ENCODE measurements at regions not wholly inside any gene's neighbourhood (a gene's known extent, or its start where the extent isn't known, plus 50 kb on each side); places are given as distances from the start of the nearest gene placed in this dataset.
A peak's percentile ranks its signal among the peaks of the same experiment; 100 is the strongest.

- H3K27ac Mint-ChIP-seq: no peak overlapping the region
- peaks cover 15% of the 10 kb centered on the region for H3K4me1 Mint-ChIP-seq
- no peaks in the 10 kb centered on the region for H3K36me3 Mint-ChIP-seq (ENCODE audit: low read depth)
- no peak overlapping the region for H3K4me3 Mint-ChIP-seq
- no peaks in the 10 kb centered on the region for H3K9me3 Mint-ChIP-seq
- no peak for ATAC-seq (replicated peaks)
- H3K27me3 Mint-ChIP-seq: no peaks in the 10 kb centered on the region
Measured at GRCh38 chr14:34035177-34035933, 84.5 kb upstream of the EGLN3 start.

- H3K4me3 Mint-ChIP-seq: no peak overlapping the region
- H3K27me3 Mint-ChIP-seq: no peaks in the 10 kb centered on the region
- no peaks in the 10 kb centered on the region for H3K36me3 Mint-ChIP-seq (ENCODE audit: low read depth)
- ATAC-seq (replicated peaks): no peak
- H3K27ac Mint-ChIP-seq: no peak overlapping the region
- peaks cover 15% of the 10 kb centered on the region for H3K4me1 Mint-ChIP-seq
- no peaks in the 10 kb centered on the region for H3K9me3 Mint-ChIP-seq
Measured at GRCh38 chr14:34034447-34035176, 83.7 kb upstream of the EGLN3 start.

GRCh38 chr14:34032720-34033119, 81.8 kb upstream of the EGLN3 start:
- Mint-ChIP-seq H3K27ac (no peak overlapping the region), H3K4me3 (no peak overlapping the region), H3K27me3 (no peaks in the 10 kb centered on the region), H3K36me3 (ENCODE audit: low read depth) (no peaks in the 10 kb centered on the region), H3K9me3 (no peaks in the 10 kb centered on the region), H3K4me1 (peaks cover 9% of the 10 kb centered on the region)
- ATAC-seq (replicated peaks): no peak

- H3K9me3 Mint-ChIP-seq: no peaks in the 10 kb centered on the region
- no peak overlapping the region for H3K4me3 Mint-ChIP-seq
- H3K27ac Mint-ChIP-seq: no peak overlapping the region
- H3K4me1 Mint-ChIP-seq: peaks cover 9% of the 10 kb centered on the region
- no peaks in the 10 kb centered on the region for H3K36me3 Mint-ChIP-seq (ENCODE audit: low read depth)
- ATAC-seq (replicated peaks): no peak
- H3K27me3 Mint-ChIP-seq: no peaks in the 10 kb centered on the region
Measured at GRCh38 chr14:34030864-34031263, 80.0 kb upstream of the EGLN3 start.

- no peaks in the 10 kb centered on the region for H3K27me3 Mint-ChIP-seq
- H3K4me1 Mint-ChIP-seq: peaks cover 9% of the 10 kb centered on the region
- H3K4me3 Mint-ChIP-seq: no peak overlapping the region
- no peaks in the 10 kb centered on the region for H3K9me3 Mint-ChIP-seq
- H3K36me3 Mint-ChIP-seq (ENCODE audit: low read depth): no peaks in the 10 kb centered on the region
- no peak overlapping the region for H3K27ac Mint-ChIP-seq
- no peak for ATAC-seq (replicated peaks)
Measured at GRCh38 chr14:34029921-34030334, 79.1 kb upstream of the EGLN3 start.

GRCh38 chr14:34027990-34028495, 77.2 kb upstream of the EGLN3 start:
- no peak overlapping the region for H3K4me3 Mint-ChIP-seq
- no peak overlapping the region for H3K27ac Mint-ChIP-seq
- peaks cover 4% of the 10 kb centered on the region for H3K4me1 Mint-ChIP-seq
- no peaks in the 10 kb centered on the region for H3K27me3 Mint-ChIP-seq
- no peaks in the 10 kb centered on the region for H3K36me3 Mint-ChIP-seq (ENCODE audit: low read depth)
- no peaks in the 10 kb centered on the region for H3K9me3 Mint-ChIP-seq
- ATAC-seq (replicated peaks): no peak

- Mint-ChIP-seq H3K27ac (no peak overlapping the region), H3K4me3 (no peak overlapping the region), H3K9me3 (no peaks in the 10 kb centered on the region), H3K36me3 (ENCODE audit: low read depth) (no peaks in the 10 kb centered on the region), H3K27me3 (no peaks in the 10 kb centered on the region), H3K4me1 (peaks cover 4% of the 10 kb centered on the region)
- no peak for ATAC-seq (replicated peaks)
Measured at GRCh38 chr14:34027130-34027989, 76.5 kb upstream of the EGLN3 start.

- H3K4me3 Mint-ChIP-seq: no peak overlapping the region
- no peaks in the 10 kb centered on the region for H3K4me1 Mint-ChIP-seq
- H3K27me3 Mint-ChIP-seq: no peaks in the 10 kb centered on the region
- no peaks in the 10 kb centered on the region for H3K9me3 Mint-ChIP-seq
- no peak for ATAC-seq (replicated peaks)
- no peaks in the 10 kb centered on the region for H3K36me3 Mint-ChIP-seq (ENCODE audit: low read depth)
- H3K27ac Mint-ChIP-seq: no peak overlapping the region
Measured at GRCh38 chr14:34025325-34026017, 74.6 kb upstream of the EGLN3 start.

GRCh38 chr14:34024768-34025144, 73.9 kb upstream of the EGLN3 start:
- no peak for ATAC-seq (replicated peaks)
- no peak overlapping the region for H3K27ac Mint-ChIP-seq
- H3K4me1 Mint-ChIP-seq: peaks cover under 1% of the 10 kb centered on the region
- H3K27me3 Mint-ChIP-seq: no peaks in the 10 kb centered on the region
- no peak overlapping the region for H3K4me3 Mint-ChIP-seq
- no peaks in the 10 kb centered on the region for H3K9me3 Mint-ChIP-seq
- H3K36me3 Mint-ChIP-seq (ENCODE audit: low read depth): no peaks in the 10 kb centered on the region

- Mint-ChIP-seq H3K4me1 (peaks cover 4% of the 10 kb centered on the region), H3K9me3 (no peaks in the 10 kb centered on the region), H3K4me3 (no peak overlapping the region), H3K27me3 (no peaks in the 10 kb centered on the region), H3K36me3 (ENCODE audit: low read depth) (no peaks in the 10 kb centered on the region), H3K27ac (no peak overlapping the region)
- no peak for ATAC-seq (replicated peaks)
Measured at GRCh38 chr14:34023824-34024767, 73.2 kb upstream of the EGLN3 start.

GRCh38 chr14:34021096-34021495, 70.2 kb upstream of the EGLN3 start:
- Mint-ChIP-seq H3K4me3 (peak overlapping the region; percentile 3), H3K27me3 (no peaks in the 10 kb centered on the region), H3K4me1 (peaks cover 15% of the 10 kb centered on the region), H3K27ac (no peak overlapping the region), H3K9me3 (no peaks in the 10 kb centered on the region), H3K36me3 (ENCODE audit: low read depth) (peaks cover 6% of the 10 kb centered on the region)
- ATAC-seq (replicated peaks): no peak

GRCh38 chr14:34020014-34020413, 69.1 kb upstream of the EGLN3 start:
- no peak for ATAC-seq (replicated peaks)
- peak overlapping the region; percentile 95 for H3K27ac Mint-ChIP-seq
- peaks cover 15% of the 10 kb centered on the region for H3K4me1 Mint-ChIP-seq
- H3K27me3 Mint-ChIP-seq: no peaks in the 10 kb centered on the region
- H3K36me3 Mint-ChIP-seq (ENCODE audit: low read depth): peaks cover 6% of the 10 kb centered on the region
- peak overlapping the region; percentile 93 for H3K4me3 Mint-ChIP-seq
- H3K9me3 Mint-ChIP-seq: no peaks in the 10 kb centered on the region

GRCh38 chr14:34018564-34019244, 67.8 kb upstream of the EGLN3 start:
- ATAC-seq (replicated peaks): peak; percentile 75
- Mint-ChIP-seq H3K4me1 (peaks cover 15% of the 10 kb centered on the region), H3K4me3 (peak overlapping the region; percentile 93), H3K9me3 (no peaks in the 10 kb centered on the region), H3K36me3 (ENCODE audit: low read depth) (peaks cover 6% of the 10 kb centered on the region), H3K27ac (peak overlapping the region; percentile 95), H3K27me3 (no peaks in the 10 kb centered on the region)
